Islet precursor cell (in vitro differentiated cells): ENCODE measurements at regions not wholly inside any gene's neighbourhood (a gene's known extent, or its start where the extent isn't known, plus 50 kb on each side); places are given as distances from the start of the nearest gene placed in this dataset.

Source experiments
- DNase-seq: peaks from one replicate; pipeline ENCODE4 v3.0.0-alpha.2; 2018

DNA sequence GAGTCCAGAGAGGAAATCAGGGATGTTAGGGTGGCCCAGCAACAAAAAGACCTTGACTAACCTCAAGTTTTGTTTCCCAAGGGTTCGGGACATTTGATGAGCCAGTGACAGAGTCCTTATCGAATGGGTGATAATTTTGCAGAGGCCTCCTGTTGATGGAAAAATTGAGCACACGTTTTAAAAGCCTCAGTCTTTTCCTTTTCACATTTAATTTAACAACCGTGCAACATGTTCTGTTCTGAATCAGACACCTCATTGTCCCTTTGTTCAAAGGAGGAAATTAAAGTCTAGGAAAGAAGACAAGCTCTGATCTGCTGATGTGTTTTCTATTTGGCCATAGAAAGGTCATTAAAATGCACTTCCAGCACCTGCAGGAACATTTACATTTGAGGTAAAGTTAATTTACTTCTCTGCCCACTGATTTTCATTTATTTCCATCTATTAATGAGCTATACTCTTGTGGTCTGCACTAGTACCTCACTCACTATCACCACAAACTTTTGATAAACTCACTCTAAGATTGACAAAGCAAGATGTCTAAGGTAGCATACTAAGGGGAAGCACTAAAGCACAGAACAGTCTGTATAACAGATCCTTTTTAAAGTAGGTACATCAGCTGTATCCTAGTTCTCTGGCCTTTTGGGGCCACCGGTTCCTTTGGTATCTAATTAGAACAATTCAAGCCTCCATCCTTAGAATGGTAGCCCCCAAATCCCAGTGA is 147.0 kb downstream of the RPAP3 start:
- no peak for DNase-seq

DNA sequence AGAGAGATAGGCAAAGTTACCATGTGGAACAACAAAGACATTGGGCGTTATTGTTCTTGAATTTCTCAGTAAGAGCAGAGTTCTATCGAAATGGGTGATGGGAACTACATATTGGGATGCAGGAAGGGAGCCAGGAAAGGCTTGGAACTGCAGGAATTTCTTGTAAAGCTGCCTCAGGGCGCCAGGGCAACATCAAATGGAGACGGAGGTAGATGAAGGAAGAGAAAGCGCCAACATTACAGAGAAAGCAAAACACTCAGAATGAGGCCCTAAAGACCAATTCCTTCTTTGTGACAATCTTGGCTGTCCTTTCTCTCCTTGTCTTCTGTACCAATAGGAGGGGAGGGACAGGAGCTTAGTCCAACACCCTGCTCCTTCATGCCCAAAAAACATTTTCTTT is 148.4 kb downstream of the RPAP3 start:
- no peak for DNase-seq

DNA sequence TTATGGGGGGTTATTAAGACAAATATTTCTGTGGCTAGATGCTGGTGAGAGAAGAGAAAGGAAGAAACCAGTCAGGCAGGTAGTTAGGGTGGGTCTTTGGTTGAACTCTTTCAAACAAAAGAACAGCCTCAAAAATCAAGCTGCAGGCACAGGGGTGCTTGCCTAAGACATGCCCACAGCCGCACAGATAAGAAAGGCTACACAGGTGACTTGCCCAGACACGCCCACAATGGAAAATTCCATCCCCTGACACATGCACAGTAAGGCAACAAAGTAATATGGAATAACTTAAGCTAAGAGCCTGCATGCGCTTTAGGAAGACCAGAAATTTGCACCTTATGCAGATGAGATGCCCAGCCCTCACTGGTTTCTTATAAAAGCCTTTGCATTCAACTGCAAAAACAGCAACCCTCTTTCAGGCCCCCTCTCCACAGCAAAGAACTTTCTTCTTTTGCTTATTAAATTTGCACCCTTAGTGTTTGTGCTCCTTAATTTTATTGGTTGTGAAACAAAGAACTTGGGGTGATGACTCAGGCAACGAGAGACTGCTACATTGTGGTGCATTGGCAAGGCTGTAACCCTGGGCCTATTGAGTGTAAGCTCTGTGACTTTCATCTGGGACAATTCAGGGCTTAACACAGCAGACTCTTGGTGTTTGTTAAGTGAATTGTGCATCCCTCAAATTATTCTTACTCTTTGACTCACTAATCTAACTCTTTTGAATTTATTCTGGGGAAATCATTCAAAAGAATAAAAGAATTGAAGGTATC is 149.4 kb downstream of the RPAP3 start:
- DNase-seq: no peak

DNA sequence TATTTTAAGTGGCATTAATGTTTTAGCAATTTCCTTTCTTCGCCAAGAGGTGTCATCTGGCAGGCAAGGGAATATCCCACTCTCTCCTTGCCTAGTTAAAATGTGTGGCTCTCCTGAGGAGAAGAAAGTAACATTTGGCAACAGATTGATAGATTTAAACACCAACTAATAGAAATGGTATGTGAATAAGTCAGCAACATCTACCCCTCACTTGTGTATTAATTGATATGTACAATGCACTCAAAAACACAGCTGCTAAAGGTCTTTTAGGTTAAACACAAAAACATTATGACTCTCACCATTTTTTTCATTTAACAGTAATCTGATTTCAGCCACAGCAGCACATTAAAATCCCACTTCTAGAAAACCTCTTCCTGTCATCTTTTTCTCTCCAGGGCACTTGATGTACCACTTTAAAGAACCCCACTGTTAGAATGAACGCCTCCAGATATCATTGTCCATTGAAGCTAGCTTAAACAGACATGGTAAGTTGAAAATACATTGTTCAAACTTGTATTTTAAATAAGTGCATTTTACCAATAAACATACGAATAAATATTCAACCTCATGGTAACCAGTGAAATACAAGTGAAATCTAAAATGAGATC is 151.7 kb downstream of the RPAP3 start:
- no peak for DNase-seq

DNA sequence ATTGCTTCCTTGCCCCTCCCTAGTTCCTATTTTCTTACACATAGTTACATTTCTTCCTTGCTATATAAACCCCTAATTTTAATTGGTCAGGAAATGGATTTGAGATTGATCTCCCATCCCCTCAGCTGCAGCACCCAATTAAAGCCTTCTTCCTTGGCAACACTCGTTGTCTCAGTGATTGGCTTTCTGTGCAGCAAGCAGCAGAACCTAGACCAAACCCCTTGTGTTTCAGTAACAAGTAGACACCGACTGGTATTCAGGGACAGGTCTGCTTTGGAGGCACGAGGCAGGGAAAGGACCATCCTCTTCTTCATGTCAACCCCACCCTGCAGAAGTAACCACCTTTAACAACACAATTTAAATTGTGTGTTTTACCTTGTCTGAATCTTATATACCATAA is 152.6 kb downstream of the RPAP3 start:
- no peak for DNase-seq

DNA sequence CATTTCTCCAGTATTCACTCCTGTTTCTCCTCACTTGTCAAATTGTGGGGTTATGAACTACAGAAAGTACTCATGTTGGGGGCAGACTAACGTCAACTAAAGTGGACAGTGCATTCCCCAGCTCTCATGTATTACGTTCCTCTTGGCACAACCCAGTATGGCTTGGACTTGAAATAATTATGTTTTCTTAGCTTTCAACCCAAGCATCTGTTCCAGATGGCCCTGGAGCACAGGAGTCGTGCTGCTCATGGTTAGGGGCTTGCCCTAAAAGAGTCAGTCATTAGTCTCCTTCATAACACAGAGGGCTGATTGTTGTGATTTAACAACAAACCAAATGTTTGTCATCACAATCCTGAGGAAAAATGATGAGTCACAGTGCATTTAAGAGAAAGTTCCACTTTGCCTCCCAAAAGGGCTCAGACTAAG is 154.4 kb downstream of the RPAP3 start:
- no peak for DNase-seq

DNA sequence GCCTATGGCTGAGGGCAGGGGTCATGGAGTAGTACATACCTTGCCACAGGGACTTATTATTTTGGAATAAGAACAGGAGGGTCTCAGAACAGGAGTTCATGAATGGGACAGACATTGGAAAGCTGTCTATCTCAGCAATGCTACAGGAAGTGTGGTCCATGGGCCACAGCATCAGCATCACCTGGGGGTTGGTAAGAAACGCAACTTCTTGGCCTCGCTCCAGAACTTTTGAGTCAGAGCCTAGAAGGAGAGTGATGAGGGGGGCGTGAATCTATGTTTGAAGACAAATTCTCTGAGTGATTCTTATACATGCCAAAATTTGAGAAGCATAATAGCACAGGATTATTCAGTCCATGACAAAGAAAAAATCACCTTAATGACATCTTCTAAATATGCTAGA is 156.6 kb downstream of the RPAP3 start:
- DNase-seq: no peak

DNA sequence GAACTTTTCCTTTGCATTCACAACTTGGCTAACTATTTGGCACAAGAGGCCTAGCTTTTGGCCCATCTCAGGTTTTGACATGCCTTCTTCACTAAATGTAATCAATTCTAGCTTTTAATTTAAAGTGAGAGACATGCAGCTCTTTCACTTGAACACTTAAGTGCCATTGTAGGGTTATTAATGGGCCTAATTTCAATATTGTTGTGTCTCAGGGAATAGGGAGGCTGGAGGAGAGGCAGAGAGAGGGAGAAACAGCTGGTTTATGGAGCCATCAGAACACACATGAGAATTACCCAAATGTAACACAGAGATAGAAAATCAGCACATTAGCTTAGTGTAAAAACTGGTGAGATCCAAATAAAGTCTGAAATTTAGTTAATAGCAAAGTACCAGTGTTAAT is 157.4 kb downstream of the RPAP3 start:
- no peak for DNase-seq

DNA sequence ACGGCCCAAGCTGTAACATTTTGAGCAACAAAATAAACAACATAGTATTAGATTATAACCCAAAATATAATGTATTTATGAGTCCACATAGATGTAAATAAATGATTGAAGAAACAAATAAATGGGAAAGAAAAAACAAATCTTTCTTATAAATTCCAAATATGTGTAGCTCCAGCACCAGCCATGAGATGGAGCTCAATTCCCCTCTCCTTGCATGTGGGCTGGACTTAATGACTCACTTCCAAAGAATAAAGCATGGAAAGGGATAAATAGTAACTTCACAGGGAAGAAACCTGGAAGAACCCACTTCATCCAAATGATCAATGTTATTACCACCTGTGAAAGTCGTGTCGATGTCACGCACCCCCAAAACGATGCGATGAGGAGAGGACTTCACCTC is 158.8 kb downstream of the RPAP3 start:
- no peak for DNase-seq

DNA sequence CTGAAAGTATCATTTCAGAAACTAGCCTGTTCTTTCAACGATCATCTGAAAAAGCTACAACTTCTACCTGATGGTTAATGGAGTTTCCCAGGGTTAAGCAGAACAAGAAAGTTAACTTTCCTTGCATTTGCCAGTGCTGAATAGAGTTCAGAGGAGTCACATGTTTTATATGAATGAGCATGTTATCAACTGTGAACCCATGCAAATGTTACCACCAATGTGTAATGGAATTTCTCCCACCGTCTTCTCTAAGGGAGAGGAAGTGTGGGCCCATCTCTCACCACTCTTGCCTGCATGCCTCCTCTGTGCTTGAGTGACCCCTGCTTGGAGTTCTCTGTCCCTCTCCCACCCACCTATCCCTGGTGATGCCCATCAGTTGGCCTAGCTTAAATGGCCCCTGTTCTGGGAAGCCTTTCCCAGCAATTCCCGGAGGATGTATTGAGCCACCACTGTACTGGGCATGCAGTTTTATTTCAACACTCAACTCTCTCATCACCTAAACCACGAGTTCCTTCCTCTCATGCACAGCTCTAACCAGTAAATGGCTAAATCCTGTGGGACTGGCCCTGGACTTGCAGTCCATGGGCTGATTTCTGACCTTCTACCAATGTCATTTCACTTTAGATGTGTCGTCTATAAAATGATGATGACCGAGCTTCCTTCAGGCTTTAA is 159.8 kb downstream of the RPAP3 start:
- no peak for DNase-seq

DNA sequence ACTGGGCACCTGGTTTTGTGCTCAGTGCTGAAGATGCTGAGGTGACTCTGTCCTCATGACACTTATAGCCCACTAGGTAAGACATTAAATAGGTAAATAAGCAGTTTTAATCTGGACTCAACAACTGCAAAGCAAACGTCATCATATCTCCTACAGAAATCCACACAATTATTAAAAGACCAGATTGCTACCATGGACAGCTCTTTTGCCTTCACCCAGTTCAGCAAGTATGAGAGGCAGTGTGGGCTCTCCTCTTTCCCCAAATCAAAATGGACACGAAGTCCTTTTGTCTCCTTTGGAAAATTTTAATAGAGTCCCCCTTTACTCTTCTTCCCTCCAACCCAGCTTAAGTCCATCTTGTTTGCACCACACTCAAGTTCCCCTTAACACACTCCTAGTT is 171.1 kb downstream of the RPAP3 start:
- no peak for DNase-seq

DNA sequence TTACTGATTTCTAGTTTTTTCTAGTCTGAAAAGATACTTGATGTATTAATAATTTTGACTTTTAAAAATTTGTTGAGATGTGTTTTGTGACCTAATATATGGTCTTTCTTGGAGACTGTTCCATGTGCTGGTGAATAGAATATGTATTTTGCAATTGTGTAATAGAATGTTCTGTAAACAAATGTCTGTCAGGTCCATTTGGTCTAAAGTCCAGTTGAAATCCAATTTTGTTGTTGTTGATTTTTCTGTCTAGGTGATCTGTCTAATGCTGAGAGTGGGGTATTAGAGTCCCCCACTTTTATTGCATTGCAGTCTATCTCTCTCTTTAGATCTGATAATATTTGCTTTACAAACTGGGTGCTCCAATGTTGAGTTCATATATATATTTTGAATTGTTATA is 175.8 kb downstream of the RPAP3 start:
- DNase-seq: no peak

DNA sequence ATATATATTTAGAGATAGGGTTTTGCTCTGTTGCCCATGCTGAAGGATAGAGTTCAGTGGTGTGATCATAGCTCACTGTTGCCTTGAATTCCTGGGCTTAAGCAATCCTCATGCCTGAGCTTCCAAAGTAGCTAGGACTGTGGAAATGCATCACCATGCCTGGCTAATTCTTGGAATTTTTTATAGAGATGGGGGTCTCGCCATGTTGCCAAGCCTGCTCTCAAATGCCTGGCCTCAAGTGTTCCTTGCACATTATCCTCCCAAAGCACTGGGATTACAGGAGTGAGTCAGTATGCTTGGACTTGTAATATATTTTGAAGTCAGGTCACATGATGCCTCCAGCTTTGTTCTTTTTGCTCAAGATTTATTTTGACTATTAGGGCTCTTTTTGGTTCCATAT is 178.0 kb downstream of the RPAP3 start:
- DNase-seq: no peak

DNA sequence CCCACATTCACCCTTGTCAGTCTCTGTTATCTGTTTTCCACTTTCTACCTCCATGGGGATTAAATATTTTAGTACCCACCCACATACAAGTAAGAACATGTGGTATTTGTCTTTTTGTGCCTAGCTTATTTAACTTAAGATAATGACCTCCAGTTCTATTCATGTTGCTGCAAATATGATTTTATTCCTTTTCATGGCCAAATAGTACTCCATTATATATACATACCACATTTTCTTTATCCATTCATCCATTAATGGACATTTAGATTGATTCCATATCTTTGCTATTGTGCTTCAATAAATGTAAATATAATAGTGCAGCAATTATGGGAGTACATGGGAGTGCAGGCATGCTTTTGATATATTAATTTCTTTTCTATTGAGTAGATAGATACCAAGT is 185.8 kb downstream of the RPAP3 start:
- DNase-seq: no peak

DNA sequence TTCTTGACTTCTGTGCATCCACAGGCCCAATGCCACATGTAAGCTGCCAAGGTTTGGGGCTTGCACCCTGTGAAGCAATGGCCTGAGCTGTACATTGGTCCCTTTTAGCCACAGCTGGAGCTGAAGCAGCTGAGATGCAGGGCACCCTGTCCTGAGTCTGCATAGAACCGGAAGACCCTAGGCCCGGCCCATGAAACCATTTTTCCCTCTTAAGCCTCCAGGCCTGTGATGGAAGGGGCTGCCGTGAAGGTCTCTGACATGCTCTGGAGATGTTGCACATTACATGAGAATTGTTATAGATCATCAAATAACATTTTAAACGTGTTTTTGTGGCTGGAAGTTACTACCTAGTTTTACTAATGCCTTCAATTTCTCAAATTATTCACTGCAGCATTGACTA is 188.7 kb downstream of the RPAP3 start:
- no peak for DNase-seq

DNA sequence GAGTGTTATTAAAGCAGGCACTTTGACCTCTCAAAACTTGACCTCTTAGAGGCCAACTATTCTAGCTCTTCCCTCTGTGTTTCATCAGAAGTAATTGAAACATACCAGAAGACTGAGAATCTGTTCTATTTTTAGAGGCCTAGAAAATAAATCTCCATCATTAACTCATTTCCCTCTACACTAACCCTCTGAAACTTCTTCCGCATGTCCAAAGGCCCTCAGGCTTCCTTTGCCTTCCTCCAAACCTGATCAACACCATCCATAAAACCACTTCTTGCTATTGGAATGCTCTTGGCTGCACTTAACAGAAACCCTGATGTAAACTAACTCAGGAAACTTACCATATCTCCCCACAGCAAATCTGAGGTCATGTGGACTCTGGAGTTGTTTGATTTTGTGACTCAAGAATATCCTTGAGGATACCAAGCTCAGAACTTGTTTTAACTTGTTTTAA is 196.4 kb downstream of the RPAP3 start:
- no peak for DNase-seq

DNA sequence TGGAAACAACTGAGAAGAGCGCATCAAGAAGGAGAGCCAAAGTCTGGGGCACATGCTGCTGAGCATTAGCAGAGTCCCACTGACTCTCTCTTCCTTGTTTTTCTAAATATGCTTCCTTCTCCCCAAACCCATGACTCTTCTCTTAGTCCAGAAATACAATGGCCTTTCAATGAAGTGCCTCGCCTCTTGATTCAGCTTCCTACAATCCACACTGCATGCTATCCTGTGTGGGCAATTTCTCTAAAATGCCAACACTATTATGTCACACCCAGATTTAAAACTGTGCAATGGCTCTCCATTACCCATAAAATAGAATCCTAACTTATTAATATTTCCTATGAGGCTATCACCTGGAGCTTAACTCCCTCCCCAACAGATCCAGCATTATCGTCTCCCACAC is 198.6 kb downstream of the RPAP3 start:
- DNase-seq: no peak

DNA sequence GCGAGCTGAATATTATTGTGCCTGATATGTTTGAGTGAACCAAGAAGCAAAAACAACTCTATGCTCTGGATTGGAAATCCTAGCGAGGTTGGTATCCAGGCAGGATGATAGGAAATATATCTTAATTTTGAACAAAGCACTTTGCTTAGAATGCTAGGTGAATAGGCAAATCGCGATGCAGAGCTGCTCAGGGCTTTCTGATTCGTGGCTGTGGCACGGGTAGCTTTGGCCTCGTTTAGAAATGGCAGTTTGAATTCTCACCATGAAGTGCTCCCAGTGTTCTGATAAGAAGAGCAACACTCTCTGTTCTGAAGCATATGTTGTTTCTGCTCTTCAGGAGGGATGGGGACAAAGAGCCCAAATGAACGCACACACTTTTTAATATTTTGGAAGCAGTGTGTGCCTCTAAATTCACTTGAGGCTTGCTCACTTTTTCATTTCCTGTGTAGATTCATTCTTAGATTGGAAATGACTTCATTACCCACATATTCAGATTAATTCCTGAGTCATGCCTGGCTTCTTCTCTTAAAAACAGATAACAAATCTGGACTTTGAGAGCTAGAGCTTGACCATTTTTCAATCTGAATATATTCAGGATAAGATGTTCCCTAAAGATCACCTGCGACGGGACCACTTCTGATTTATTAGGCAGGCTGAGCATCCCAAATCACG is 200.9 kb downstream of the RPAP3 start:
- no peak for DNase-seq

DNA sequence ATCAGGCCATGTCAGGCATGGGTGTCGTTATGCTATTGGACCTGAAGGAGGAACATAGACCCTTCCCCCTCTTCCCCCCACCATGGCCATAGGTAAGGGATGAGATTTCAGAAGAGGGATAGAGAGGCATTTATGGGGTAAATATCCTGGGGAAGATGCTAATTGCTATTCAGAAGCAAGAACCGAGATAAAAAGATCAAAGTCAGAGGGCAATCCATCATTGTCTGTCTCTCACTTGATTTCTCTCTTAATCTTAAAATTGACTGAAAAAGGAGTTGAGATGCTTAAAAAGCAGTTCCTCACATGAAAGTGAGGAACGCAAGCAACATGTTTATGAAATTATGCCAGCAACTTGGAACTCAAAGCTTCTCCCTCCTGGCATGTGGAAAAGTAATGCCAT is 212.0 kb downstream of the RPAP3 start:
- no peak for DNase-seq

DNA sequence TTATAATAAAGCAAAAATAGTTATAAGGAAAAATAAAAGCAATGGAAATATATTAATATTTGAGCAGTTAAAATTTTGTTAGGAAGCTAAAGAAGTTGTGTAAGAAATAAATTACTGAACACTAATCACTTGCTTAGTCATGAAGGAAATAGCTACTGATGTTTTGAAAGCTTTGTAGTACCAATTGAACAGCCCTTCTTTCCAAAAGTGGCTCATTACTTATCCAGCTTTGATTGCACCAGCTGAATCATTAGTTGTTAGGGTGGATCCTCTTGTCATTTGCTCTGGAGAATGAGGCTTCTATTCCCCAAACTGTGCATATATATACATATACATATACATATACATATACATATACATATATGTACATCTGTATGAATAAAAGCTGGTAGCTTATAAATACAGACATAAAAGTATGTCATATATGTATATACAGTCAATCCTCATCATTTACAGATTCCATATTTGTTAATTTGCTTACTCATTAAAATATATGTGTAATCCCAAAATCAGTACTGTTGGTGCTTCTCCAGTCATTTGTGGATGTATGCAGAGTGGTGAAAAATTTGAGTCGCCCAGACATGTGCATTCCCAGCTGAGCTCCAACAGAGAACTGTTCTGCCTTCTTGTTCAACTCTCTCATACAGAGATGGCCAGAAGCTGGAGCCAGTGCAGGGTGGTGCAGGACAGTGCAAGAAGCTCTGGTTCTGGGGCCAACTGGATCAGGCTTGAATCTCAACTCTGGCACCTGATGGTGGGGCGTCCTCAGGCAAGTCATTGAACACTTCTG is 214.1 kb downstream of the RPAP3 start:
- DNase-seq: no peak

DNA sequence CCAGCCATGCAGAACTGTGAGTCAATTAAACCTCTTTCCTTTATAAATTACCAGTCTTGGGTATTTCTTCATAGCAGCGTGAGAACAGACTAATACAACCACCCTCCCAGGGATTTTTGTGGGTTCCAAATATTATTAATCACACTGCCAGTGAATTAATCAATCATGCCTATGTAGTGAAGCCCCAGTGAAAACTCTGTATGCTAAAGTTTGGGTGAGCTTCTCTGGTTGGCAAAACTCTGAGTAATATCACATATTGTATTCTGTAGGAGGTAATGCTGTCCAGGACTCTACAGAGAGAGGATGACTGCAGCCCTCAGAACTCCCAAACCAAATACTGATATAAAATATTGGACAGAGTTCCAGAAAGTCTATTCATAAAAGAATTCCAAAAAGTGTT is 216.9 kb downstream of the RPAP3 start:
- no peak for DNase-seq

DNA sequence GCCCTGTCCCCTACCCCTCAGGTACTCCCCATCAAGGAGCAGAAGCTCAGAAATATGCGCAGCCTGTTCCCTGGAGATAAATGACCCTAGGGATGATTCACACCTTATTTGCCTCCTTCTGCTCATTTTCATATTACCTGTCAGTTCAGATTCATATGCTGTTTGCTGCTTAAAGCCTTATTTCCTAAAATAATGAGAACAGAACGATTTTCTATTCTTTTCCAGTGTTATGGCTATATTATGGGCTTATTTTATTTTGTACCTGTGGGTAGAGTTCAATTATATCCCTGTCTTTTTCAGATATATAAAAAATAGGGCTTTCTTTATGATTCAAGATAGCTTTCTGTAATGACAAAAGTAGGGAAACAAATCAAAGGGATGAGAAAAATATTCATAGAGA is 224.8 kb downstream of the RPAP3 start:
- DNase-seq: no peak
